Mesothelial cell of epicardium (in vitro differentiated cells): ENCODE measurements at regions not wholly inside any gene's neighbourhood (a gene's known extent, or its start where the extent isn't known, plus 50 kb on each side); places are given as distances from the start of the nearest gene placed in this dataset.
A peak's percentile ranks its signal among the peaks of the same experiment; 100 is the strongest.

ENCODE experiments used
- DNase-seq, 2 experiments: peaks; one replicate each; pipeline ENCODE4 v3.0.0; 2021; ENCODE audit warnings: low spot score in 2 of 2; ENCODE audit not compliant: unreplicated experiment in 2 of 2
- H3K27ac Mint-ChIP-seq: 2 replicates; pipeline ENCODE4 v1.8.0; 2021; ENCODE audit warnings: mixed read lengths
- H3K27me3 Mint-ChIP-seq: 2 replicates; pipeline ENCODE4 v1.8.0; 2021; ENCODE audit warnings: low read depth, mixed read lengths
- H3K36me3 Mint-ChIP-seq: 2 replicates; pipeline ENCODE4 v1.8.0; 2021; ENCODE audit warnings: mixed read lengths
- H3K4me1 Mint-ChIP-seq: 2 replicates; pipeline ENCODE4 v1.8.0; 2021; ENCODE audit warnings: mixed read lengths
- H3K4me3 Mint-ChIP-seq: 2 replicates; pipeline ENCODE4 v1.8.0; 2021; ENCODE audit warnings: mild to moderate bottlenecking, moderate library complexity, mixed read lengths
- H3K9me3 Mint-ChIP-seq: 2 replicates; pipeline ENCODE4 v1.8.0; 2021; ENCODE audit warnings: mixed read lengths
- CTCF ChIP-seq: fragments of 200-600 bp; sonication (generic); IDR thresholded peaks from one replicate; pipeline ENCODE4 v1.5.0; 2021; ENCODE audit warnings: antibody characterized with exemption; ENCODE audit not compliant: unreplicated experiment

GRCh38 chr6:3908223-3908622 is 59.0 kb downstream of the FAM50B start:
- Mint-ChIP-seq H3K4me3 (no peak overlapping the region), H3K9me3 (no peaks in the 10 kb centered on the region), H3K36me3 (no peaks in the 10 kb centered on the region), H3K27ac (no peak overlapping the region), H3K27me3 (no peaks in the 10 kb centered on the region), H3K4me1 (peaks cover 70% of the 10 kb centered on the region)
- TF ChIP-seq CTCF: no peak
- no peak for DNase-seq

GRCh38 chr6:3908961-3909360 is 59.8 kb downstream of the FAM50B start:
- no peak for DNase-seq
- H3K9me3 Mint-ChIP-seq: no peaks in the 10 kb centered on the region
- no peak overlapping the region for H3K27ac Mint-ChIP-seq
- no peaks in the 10 kb centered on the region for H3K36me3 Mint-ChIP-seq
- TF ChIP-seq CTCF: no peak
- H3K27me3 Mint-ChIP-seq: no peaks in the 10 kb centered on the region
- H3K4me1 Mint-ChIP-seq: peaks cover 72% of the 10 kb centered on the region
- H3K4me3 Mint-ChIP-seq: no peak overlapping the region

GRCh38 chr6:3910106-3910663 is 61.0 kb downstream of the FAM50B start:
- H3K4me3 Mint-ChIP-seq: no peak overlapping the region
- H3K27me3 Mint-ChIP-seq: no peaks in the 10 kb centered on the region
- DNase-seq: no peak
- no peaks in the 10 kb centered on the region for H3K36me3 Mint-ChIP-seq
- no peak for TF ChIP-seq CTCF
- peaks cover 74% of the 10 kb centered on the region for H3K4me1 Mint-ChIP-seq
- H3K9me3 Mint-ChIP-seq: no peaks in the 10 kb centered on the region
- no peak overlapping the region for H3K27ac Mint-ChIP-seq

- DNase-seq: no peak
- no peak overlapping the region for H3K4me3 Mint-ChIP-seq
These were observed 62.0 kb downstream of the FAM50B start for GRCh38 chr6:3911130-3911529.

GRCh38 chr6:3911614-3912336 is 62.6 kb downstream of the FAM50B start:
- no peak for TF ChIP-seq CTCF
- Mint-ChIP-seq H3K4me1 (peaks cover 61% of the 10 kb centered on the region), H3K27ac (peak overlapping the region; percentile 91), H3K36me3 (no peaks in the 10 kb centered on the region), H3K27me3 (no peaks in the 10 kb centered on the region), H3K4me3 (peak overlapping the region; percentile 5), H3K9me3 (no peaks in the 10 kb centered on the region)
- DNase-seq: peak in 1 of 2 experiments; percentile 65

More at GRCh38 chr6:3911130-3911529, 62.0 kb downstream of the FAM50B start:
- Mint-ChIP-seq H3K36me3 (no peaks in the 10 kb centered on the region), H3K27me3 (no peaks in the 10 kb centered on the region), H3K4me1 (peaks cover 67% of the 10 kb centered on the region), H3K27ac (peak overlapping the region; percentile 91), H3K9me3 (no peaks in the 10 kb centered on the region)
- no peak for TF ChIP-seq CTCF
